Osteoblast (primary cell): ENCODE measurements at regions not wholly inside any gene's neighbourhood (a gene's known extent, or its start where the extent isn't known, plus 50 kb on each side); places are given as distances from the start of the nearest gene placed in this dataset.

Experiments used
- DNase-seq: peaks from one replicate; pipeline ENCODE4 v3.0.0; 2011; ENCODE audit warnings: low spot score, mixed read lengths; ENCODE audit not compliant: insufficient read length; ENCODE audit errors: missing footprints
- H2AFZ ChIP-seq: 2 replicates; pipeline ENCODE4 v1.6.0; 2011; ENCODE audit warnings: mild to moderate bottlenecking, low read length
- H3K27ac ChIP-seq: 2 replicates; pipeline ENCODE4 v1.5.1; 2011; ENCODE audit warnings: mild to moderate bottlenecking, low read depth, low read length, moderate library complexity
- H3K27me3 ChIP-seq: 2 replicates; pipeline ENCODE4 v1.6.0; 2012; ENCODE audit warnings: mild to moderate bottlenecking, control low read depth, inconsistent platforms, low read length, moderate library complexity; ENCODE audit not compliant: insufficient read depth
- H3K36me3 ChIP-seq: 2 replicates; pipeline ENCODE4 v1.5.1; 2011; ENCODE audit warnings: mild to moderate bottlenecking, low read length, control low read depth, moderate library complexity; ENCODE audit not compliant: insufficient read depth
- H3K4me1 ChIP-seq: 2 replicates; pipeline ENCODE4 v1.5.1; 2011; ENCODE audit warnings: mild to moderate bottlenecking, low read length, control low read depth, moderate library complexity; ENCODE audit not compliant: insufficient read depth
- H3K4me2 ChIP-seq: 2 replicates; pipeline ENCODE4 v1.6.0; 2011; ENCODE audit warnings: mild to moderate bottlenecking, low read length; ENCODE audit not compliant: insufficient read depth
- H3K4me3 ChIP-seq: fragments of 200-600 bp; sonication (generic); 3 replicates; pipeline ENCODE4 v1.5.1; 2012; ENCODE audit warnings: mild to moderate bottlenecking, low read length, inconsistent platforms; ENCODE audit not compliant: insufficient read depth
- H3K79me2 ChIP-seq: 2 replicates; pipeline ENCODE4 v1.6.0; 2012; ENCODE audit warnings: mild to moderate bottlenecking, low read length, control low read depth, inconsistent platforms; ENCODE audit not compliant: insufficient read depth
- H3K9me3 ChIP-seq: 2 replicates; pipeline ENCODE4 v1.5.1; 2011; ENCODE audit warnings: low read depth, low read length, control low read depth
- H4K20me1 ChIP-seq: 2 replicates; pipeline ENCODE4 v1.6.0; 2012; ENCODE audit warnings: mild to moderate bottlenecking, low read length, control low read depth; ENCODE audit not compliant: insufficient read depth
- TF ChIP-seq, protein P1 (sequence below): IDR thresholded peaks from 2 replicates; pipeline ENCODE4 v1.5.1; 2011; ENCODE audit warnings: mild to moderate bottlenecking, low read depth, low read length, moderate library complexity; ENCODE audit errors: extremely low read depth

DNA sequence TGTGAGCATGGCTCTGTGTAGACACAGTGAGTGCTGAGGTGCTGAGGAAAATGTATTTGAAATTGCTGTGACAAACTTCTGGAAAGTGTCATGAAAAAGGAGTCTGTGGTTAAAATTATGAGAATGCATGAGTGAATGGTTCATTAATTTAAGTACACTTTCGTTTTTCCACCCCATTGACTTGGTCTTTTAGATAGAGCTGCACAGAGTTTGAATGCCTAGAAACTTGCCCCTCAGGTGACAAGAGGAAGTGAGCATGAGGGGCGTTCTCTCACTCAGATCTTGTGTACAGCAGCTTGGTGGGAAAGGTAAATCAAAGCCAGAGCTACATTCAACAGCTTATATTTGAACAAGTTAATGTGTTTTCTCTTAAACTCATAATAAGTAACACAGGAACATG, 296.8 kb downstream of the WDR72 start:
- Histone ChIP-seq H3K27ac (no peak overlapping the region), H3K4me3 (no peak overlapping the region), H3K4me2 (no peak overlapping the region), H3K9me3 (no peaks in the 10 kb centered on the region), H3K4me1 (no peaks in the 10 kb centered on the region), H3K79me2 (no peaks in the 10 kb centered on the region), H3K36me3 (no peaks in the 10 kb centered on the region), H3K27me3 (no peaks in the 10 kb centered on the region), H4K20me1 (no peaks in the 10 kb centered on the region), H2AFZ (no peak overlapping the region)
- DNase-seq, result no peak
- TF ChIP-seq, protein P1, sequence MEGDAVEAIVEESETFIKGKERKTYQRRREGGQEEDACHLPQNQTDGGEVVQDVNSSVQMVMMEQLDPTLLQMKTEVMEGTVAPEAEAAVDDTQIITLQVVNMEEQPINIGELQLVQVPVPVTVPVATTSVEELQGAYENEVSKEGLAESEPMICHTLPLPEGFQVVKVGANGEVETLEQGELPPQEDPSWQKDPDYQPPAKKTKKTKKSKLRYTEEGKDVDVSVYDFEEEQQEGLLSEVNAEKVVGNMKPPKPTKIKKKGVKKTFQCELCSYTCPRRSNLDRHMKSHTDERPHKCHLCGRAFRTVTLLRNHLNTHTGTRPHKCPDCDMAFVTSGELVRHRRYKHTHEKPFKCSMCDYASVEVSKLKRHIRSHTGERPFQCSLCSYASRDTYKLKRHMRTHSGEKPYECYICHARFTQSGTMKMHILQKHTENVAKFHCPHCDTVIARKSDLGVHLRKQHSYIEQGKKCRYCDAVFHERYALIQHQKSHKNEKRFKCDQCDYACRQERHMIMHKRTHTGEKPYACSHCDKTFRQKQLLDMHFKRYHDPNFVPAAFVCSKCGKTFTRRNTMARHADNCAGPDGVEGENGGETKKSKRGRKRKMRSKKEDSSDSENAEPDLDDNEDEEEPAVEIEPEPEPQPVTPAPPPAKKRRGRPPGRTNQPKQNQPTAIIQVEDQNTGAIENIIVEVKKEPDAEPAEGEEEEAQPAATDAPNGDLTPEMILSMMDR, result no peak

- TF ChIP-seq, protein P1, result no peak
- H4K20me1 ChIP-seq, result no peaks in the 10 kb centered on the region
These were observed 297.8 kb downstream of the WDR72 start for GRCh38 chr15:53461677-53462076.

DNA sequence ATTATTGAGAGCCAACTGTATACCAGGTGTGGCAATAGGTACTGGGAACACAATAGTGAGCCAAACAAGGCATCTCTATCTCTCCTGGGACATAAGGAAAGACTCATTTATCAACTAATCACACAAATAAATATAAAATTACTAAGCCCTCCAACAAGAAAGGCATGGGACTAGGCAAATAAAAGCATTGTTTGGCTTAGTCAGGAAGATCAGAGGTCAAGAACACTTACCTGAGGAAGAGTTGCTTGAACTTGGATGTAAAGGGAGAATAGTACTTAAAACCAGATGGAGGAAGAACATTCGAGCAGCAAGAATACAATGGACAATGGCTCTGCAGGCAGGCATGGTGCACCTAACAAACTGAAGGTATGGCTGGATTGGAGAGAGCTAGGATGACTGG, 300.7 kb downstream of the WDR72 start:
- no peak overlapping the region for H3K27ac ChIP-seq
- H3K9me3 ChIP-seq, result no peaks in the 10 kb centered on the region
- TF ChIP-seq, protein P1, result no peak
- H3K4me2 ChIP-seq, result no peak overlapping the region
- no peaks in the 10 kb centered on the region for H3K36me3 ChIP-seq
- H3K79me2 ChIP-seq, result no peaks in the 10 kb centered on the region
- no peak for DNase-seq
- no peaks in the 10 kb centered on the region for H3K4me1 ChIP-seq
- H2AFZ ChIP-seq, result no peak overlapping the region
- H3K4me3 ChIP-seq, result no peak overlapping the region
- no peaks in the 10 kb centered on the region for H4K20me1 ChIP-seq
- no peaks in the 10 kb centered on the region for H3K27me3 ChIP-seq

More at GRCh38 chr15:53461677-53462076, 297.8 kb downstream of the WDR72 start:
- Histone ChIP-seq H2AFZ (no peak overlapping the region), H3K4me3 (no peak overlapping the region), H3K4me2 (no peak overlapping the region), H3K4me1 (no peaks in the 10 kb centered on the region), H3K79me2 (no peaks in the 10 kb centered on the region), H3K36me3 (no peaks in the 10 kb centered on the region), H3K27ac (no peak overlapping the region), H3K27me3 (no peaks in the 10 kb centered on the region), H3K9me3 (no peaks in the 10 kb centered on the region)
- DNase-seq, result no peak

DNA sequence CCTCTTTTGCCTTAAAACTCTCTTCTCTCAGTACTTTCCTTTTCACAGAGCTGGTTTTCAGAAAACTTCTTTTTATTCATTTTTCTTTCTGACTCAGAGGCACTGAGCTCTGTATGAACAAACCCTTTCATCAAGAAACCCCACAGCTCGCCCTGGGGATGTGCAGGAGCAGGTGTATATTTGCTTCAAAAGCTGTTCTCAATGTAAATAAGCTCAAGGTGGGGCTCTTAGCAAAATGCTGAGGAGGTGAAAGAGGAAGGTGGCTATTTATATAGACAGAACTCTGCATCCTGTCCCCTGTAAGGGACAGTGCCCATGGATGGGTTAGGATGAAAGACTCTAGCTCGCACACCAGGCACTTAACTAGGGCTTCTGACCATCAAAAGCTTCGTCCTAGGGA, 302.0 kb downstream of the WDR72 start:
- H3K79me2 ChIP-seq, result no peaks in the 10 kb centered on the region
- DNase-seq, result no peak
- TF ChIP-seq, protein P1, result no peak

More for the DNA sequence above, 302.0 kb downstream of the WDR72 start:
- no peak overlapping the region for H3K4me2 ChIP-seq
- no peaks in the 10 kb centered on the region for H3K36me3 ChIP-seq
- no peak overlapping the region for H3K4me3 ChIP-seq
- no peaks in the 10 kb centered on the region for H3K27me3 ChIP-seq
- no peak overlapping the region for H3K27ac ChIP-seq
- H3K4me1 ChIP-seq, result no peaks in the 10 kb centered on the region
- H4K20me1 ChIP-seq, result no peaks in the 10 kb centered on the region
- H3K9me3 ChIP-seq, result no peaks in the 10 kb centered on the region
- H2AFZ ChIP-seq, result no peak overlapping the region
